ENCODE measurements at regions not wholly inside any gene's neighbourhood (a gene's known extent, or its start where the extent isn't known, plus 50 kb on each side); places are given as distances from the start of the nearest gene placed in this dataset.

DNA sequence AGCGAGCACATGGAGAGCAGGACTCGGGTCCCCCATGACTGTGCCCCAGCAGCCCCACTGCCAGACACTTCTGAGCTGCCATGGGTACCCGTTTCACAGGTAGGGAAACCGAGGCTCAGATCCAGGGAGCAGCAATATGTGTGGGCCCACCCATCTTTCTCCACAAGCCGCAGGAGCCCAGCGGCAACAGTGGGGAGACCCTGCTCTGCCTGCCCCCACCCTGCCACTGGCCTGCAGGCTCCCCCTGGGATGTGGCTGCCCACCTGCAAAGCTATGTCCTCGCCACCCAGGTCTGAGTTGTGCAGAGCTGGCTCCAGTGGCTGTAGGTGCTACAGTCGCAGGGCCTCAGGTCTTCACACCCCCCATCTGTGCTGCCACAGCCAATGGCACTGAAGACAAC is 50.6 kb upstream of the C1QTNF9B start:
- no peaks in the 10 kb centered on the region for H3K27me3 ChIP-seq (ENCODE audit: control insufficient read depth, insufficient read depth, low read length)
- peaks cover 4 to 21% of the 10 kb centered on the region in 2 donors for H3K27me3 Mint-ChIP-seq (ENCODE audit: low read depth in 2 of 2)
- no peak overlapping the region for H3K4me3 Mint-ChIP-seq
- no peaks in the 10 kb centered on the region for H3K4me1 Mint-ChIP-seq
- no peaks in the 10 kb centered on the region for H3K9me3 ChIP-seq (ENCODE audit: control insufficient read depth, insufficient read depth, low read length)
- ATAC-seq (no peak), DNase-seq (no peak)
- no peaks in the 10 kb centered on the region for H3K9me3 Mint-ChIP-seq
- no peaks in the 10 kb centered on the region for H3K36me3 ChIP-seq (ENCODE audit: control insufficient read depth, insufficient read depth, low read length)
- no peaks in the 10 kb centered on the region for H3K36me3 Mint-ChIP-seq
- WGBS (ENCODE audit: insufficient coverage) = 86% methylated on average over 8 of the region's 8 CpGs
- H3K27ac Mint-ChIP-seq = no peak overlapping the region
- intact Hi-C loops (cut with micrococcal nuclease) = no loop called here
- no peak overlapping the region for H3K4me3 ChIP-seq (ENCODE audit: low read length)
- TF ChIP-seq, protein P1, sequence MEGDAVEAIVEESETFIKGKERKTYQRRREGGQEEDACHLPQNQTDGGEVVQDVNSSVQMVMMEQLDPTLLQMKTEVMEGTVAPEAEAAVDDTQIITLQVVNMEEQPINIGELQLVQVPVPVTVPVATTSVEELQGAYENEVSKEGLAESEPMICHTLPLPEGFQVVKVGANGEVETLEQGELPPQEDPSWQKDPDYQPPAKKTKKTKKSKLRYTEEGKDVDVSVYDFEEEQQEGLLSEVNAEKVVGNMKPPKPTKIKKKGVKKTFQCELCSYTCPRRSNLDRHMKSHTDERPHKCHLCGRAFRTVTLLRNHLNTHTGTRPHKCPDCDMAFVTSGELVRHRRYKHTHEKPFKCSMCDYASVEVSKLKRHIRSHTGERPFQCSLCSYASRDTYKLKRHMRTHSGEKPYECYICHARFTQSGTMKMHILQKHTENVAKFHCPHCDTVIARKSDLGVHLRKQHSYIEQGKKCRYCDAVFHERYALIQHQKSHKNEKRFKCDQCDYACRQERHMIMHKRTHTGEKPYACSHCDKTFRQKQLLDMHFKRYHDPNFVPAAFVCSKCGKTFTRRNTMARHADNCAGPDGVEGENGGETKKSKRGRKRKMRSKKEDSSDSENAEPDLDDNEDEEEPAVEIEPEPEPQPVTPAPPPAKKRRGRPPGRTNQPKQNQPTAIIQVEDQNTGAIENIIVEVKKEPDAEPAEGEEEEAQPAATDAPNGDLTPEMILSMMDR (IDR thresholded peaks at IDR 0.05) = no peak
- no peaks in the 10 kb centered on the region for H3K4me1 ChIP-seq (ENCODE audit: control insufficient read depth, insufficient read depth, low read length)
- no peak overlapping the region for H3K27ac ChIP-seq (ENCODE audit: low read length)

GRCh38 chr13:23949200-23949599 is 51.9 kb upstream of the C1QTNF9B start:
- H3K9me3 ChIP-seq (ENCODE audit: control insufficient read depth, insufficient read depth, low read length) = no peaks in the 10 kb centered on the region
- no peak for ATAC-seq
- Mint-ChIP-seq H3K9me3 (no peaks in the 10 kb centered on the region), H3K27ac (no peak overlapping the region), H3K4me1 (peaks cover 0 to 8% of the 10 kb centered on the region in 2 donors), H3K27me3 (ENCODE audit: low read depth in 2 of 2) (peaks cover 8 to 21% of the 10 kb centered on the region in 2 donors), H3K36me3 (no peaks in the 10 kb centered on the region), H3K4me3 (no peak overlapping the region)
- H3K36me3 ChIP-seq (ENCODE audit: control insufficient read depth, insufficient read depth, low read length) = no peaks in the 10 kb centered on the region
- WGBS (ENCODE audit: insufficient coverage) = 81% methylated on average over 7 of the region's 7 CpGs
- no peaks in the 10 kb centered on the region for H3K4me1 ChIP-seq (ENCODE audit: control insufficient read depth, insufficient read depth, low read length)
- intact Hi-C loops (cut with micrococcal nuclease) = no loop called here
- no peak for DNase-seq
- no peak overlapping the region for H3K27ac ChIP-seq (ENCODE audit: low read length)
- TF ChIP-seq, protein P1 (IDR thresholded peaks at IDR 0.05) = no peak
- H3K4me3 ChIP-seq (ENCODE audit: low read length) = no peak overlapping the region
- H3K27me3 ChIP-seq (ENCODE audit: control insufficient read depth, insufficient read depth, low read length) = no peaks in the 10 kb centered on the region

DNA sequence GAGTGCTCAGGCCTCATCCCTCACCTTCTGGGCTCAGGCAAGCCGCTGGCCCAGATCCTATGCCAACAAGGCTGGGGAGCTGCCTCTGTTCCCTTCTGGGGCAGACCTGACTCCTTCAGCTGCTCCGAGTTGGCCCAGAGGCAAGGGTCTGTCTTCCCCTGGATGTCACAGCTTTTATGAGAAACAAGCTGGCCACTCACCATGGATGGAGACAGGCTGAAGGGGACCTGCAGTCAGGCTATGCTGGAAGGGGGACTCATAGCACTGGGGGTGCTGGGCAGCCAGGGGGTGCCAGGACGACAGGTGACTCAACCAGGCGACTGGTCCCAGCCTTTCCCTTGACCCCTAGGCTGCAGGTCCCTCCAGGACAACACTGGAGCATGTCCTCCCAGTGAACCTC is 52.4 kb upstream of the C1QTNF9B start:
- Histone ChIP-seq H3K9me3 (ENCODE audit: control insufficient read depth, insufficient read depth, low read length) (no peaks in the 10 kb centered on the region), H3K27me3 (ENCODE audit: control insufficient read depth, insufficient read depth, low read length) (no peaks in the 10 kb centered on the region), H3K27ac (ENCODE audit: low read length) (no peak overlapping the region), H3K4me1 (ENCODE audit: control insufficient read depth, insufficient read depth, low read length) (no peaks in the 10 kb centered on the region), H3K36me3 (ENCODE audit: control insufficient read depth, insufficient read depth, low read length) (no peaks in the 10 kb centered on the region), H3K4me3 (ENCODE audit: low read length) (no peak overlapping the region)
- ATAC-seq (no peak), DNase-seq (no peak)
- Mint-ChIP-seq H3K36me3 (no peaks in the 10 kb centered on the region), H3K27ac (no peak overlapping the region), H3K9me3 (no peaks in the 10 kb centered on the region), H3K27me3 (ENCODE audit: low read depth in 2 of 2) (peaks cover 13 to 23% of the 10 kb centered on the region in 2 donors), H3K4me3 (no peak overlapping the region), H3K4me1 (peaks cover 0 to 13% of the 10 kb centered on the region in 2 donors)
- WGBS (ENCODE audit: insufficient coverage) = 84% methylated on average over 4 of the region's 4 CpGs
- intact Hi-C loops (cut with micrococcal nuclease) = no loop called here
- TF ChIP-seq, protein P1 (IDR thresholded peaks at IDR 0.05) = no peak

- H3K36me3 Mint-ChIP-seq = no peaks in the 10 kb centered on the region
- no peaks in the 10 kb centered on the region for H3K27me3 ChIP-seq (ENCODE audit: control insufficient read depth, insufficient read depth, low read length)
- H3K4me1 ChIP-seq (ENCODE audit: control insufficient read depth, insufficient read depth, low read length) = no peaks in the 10 kb centered on the region
- intact Hi-C loops (cut with micrococcal nuclease) = no loop called here
- no peak for DNase-seq
- H3K36me3 ChIP-seq (ENCODE audit: control insufficient read depth, insufficient read depth, low read length) = no peaks in the 10 kb centered on the region
- 91% methylated on average over 10 of the region's 10 CpGs for WGBS (ENCODE audit: insufficient coverage)
- ATAC-seq = no peak
- peaks cover 0 to 20% of the 10 kb centered on the region in 2 donors for H3K4me1 Mint-ChIP-seq
- no peaks in the 10 kb centered on the region for H3K9me3 ChIP-seq (ENCODE audit: control insufficient read depth, insufficient read depth, low read length)
- H3K9me3 Mint-ChIP-seq = no peaks in the 10 kb centered on the region
- no peak overlapping the region for H3K4me3 Mint-ChIP-seq
- peaks cover 19 to 22% of the 10 kb centered on the region in 2 donors for H3K27me3 Mint-ChIP-seq (ENCODE audit: low read depth in 2 of 2)
- TF ChIP-seq, protein P1 (IDR thresholded peaks at IDR 0.05) = no peak
- H3K4me3 ChIP-seq (ENCODE audit: low read length) = no peak overlapping the region
- no peak overlapping the region for H3K27ac Mint-ChIP-seq
- H3K27ac ChIP-seq (ENCODE audit: low read length) = no peak overlapping the region
Measured at GRCh38 chr13:23950736-23951510, 53.6 kb upstream of the C1QTNF9B start.
